HCT116 (cell line): ENCODE measurements at regions not wholly inside any gene's neighbourhood (a gene's known extent, or its start where the extent isn't known, plus 50 kb on each side); places are given as distances from the start of the nearest gene placed in this dataset.

Source experiments
- ATAC-seq: fragments of 200-7000 bp; cut with Tn5 transposase; 2 replicates; pipeline ENCODE4 v1.9.1; 2020; ENCODE audit warnings: mild to moderate bottlenecking, moderate library complexity
- BruUV-seq: library from RNA; stranded (reverse); fragments of 400-500 nt; replicated peaks from 2 replicates; lab custom pipeline; 2021; lab: Mats Ljungman, UMichigan
- CTCF ChIA-PET: fragments of 300-600 bp; sonication (Branson Sonifier 250); formaldehyde crosslinking; loops from one replicate; lab custom pipeline; 2021; ENCODE audit warnings: antibody characterized with exemption; lab: Charles Lee
- POLR2A ChIA-PET: fragments of 300-600, 350-600 bp; sonication (Branson Sonifier 250); formaldehyde crosslinking; loops from one replicate; lab custom pipeline; 2021; ENCODE audit warnings: antibody characterized with exemption; lab: Charles Lee
- RAD21 ChIA-PET, 2 experiments: fragments of 300-600 bp; sonication (Branson Sonifier 250); formaldehyde crosslinking; loops; one replicate each; lab custom pipeline; 2023; ENCODE audit warnings: low total read pairs in 2 of 2; ENCODE audit not compliant: uncharacterized antibody in 2 of 2, unreplicated experiment in 2 of 2, low non-redundant PET in 1 of 2; lab: Charles Lee
- DNase-seq: peaks from one replicate; pipeline ENCODE4 v3.0.0-alpha.2; 2010; ENCODE audit warnings: low read depth, low spot score
- H2AFZ ChIP-seq: fragments of 200-600 bp; shearing (Covaris generic), sonication (generic); 2 replicates; pipeline ENCODE4 v1.6.1; 2017; ENCODE audit warnings: low read depth, mixed run types, mixed read lengths, antibody characterized with exemption, low read length; ENCODE audit not compliant: poor library complexity, severe bottlenecking
- H3K27ac ChIP-seq: 2 replicates; pipeline ENCODE4 v1.5.1; 2012; ENCODE audit warnings: low read depth, low read length
- H3K27me3 ChIP-seq: fragments of 200-600 bp; sonication (generic); 2 replicates; pipeline ENCODE4 v1.6.1; 2016; ENCODE audit warnings: mixed run types, low read length, mixed read lengths; ENCODE audit not compliant: insufficient read depth
- H3K36me3 ChIP-seq, 2 experiments: fragments of 200-500 bp in 1 of 2; fragments of 200-600 bp in 1 of 2; sonication (Bioruptor generic) in 1 of 2; sonication (generic) in 1 of 2; 2 replicates each; pipeline versions ENCODE4 v1.5.1 to v1.6.1; 2014 to 2016; ENCODE audit warnings: low read length in 2 of 2, inconsistent platforms in 1 of 2, mixed read lengths in 1 of 2, mixed run types in 1 of 2; ENCODE audit not compliant: insufficient read depth in 2 of 2, control insufficient read depth in 1 of 2
- H3K4me1 ChIP-seq, 2 experiments: fragments of 200-600 bp in 1 of 2; sonication (generic) in 1 of 2; 2 replicates each; pipeline versions ENCODE4 v1.5.1 to v1.6.1; 2012 to 2017; ENCODE audit warnings: low read length in 2 of 2, inconsistent platforms in 1 of 2, mild to moderate bottlenecking in 1 of 2, mixed read lengths in 1 of 2, mixed run types in 1 of 2, moderate library complexity in 1 of 2; ENCODE audit not compliant: insufficient read depth in 2 of 2, control insufficient read depth in 1 of 2
- H3K4me2 ChIP-seq: fragments of 200-600 bp; sonication (generic); 2 replicates; pipeline ENCODE4 v1.6.1; 2017; ENCODE audit warnings: mixed run types, low read length, mixed read lengths
- H3K4me3 ChIP-seq, 2 experiments: fragments of 200-600 bp in 1 of 2; sonication (generic) in 1 of 2; replicated peaks in 1 of 2; 2 replicates each; pipeline ENCODE4 v1.5.1; 2011 to 2016; ENCODE audit warnings: low read length in 2 of 2, control low read depth in 1 of 2, low read depth in 1 of 2, mild to moderate bottlenecking in 1 of 2, mixed read lengths in 1 of 2, mixed run types in 1 of 2
- H3K79me2 ChIP-seq: fragments of 200-600 bp; sonication (generic); 2 replicates; pipeline ENCODE4 v1.6.1; 2017; ENCODE audit warnings: mild to moderate bottlenecking, mixed run types, low read length, moderate library complexity, mixed read lengths; ENCODE audit not compliant: insufficient read depth
- H3K9ac ChIP-seq: fragments of 200-600 bp; sonication (generic); 2 replicates; pipeline ENCODE4 v1.6.1; 2016; ENCODE audit warnings: low read length, mixed read lengths
- H3K9me2 ChIP-seq: fragments of 200-600 bp; sonication (generic), shearing (Covaris generic); 2 replicates; pipeline ENCODE4 v1.6.1; 2017; ENCODE audit warnings: mixed run types, mild to moderate bottlenecking, moderate library complexity; ENCODE audit not compliant: insufficient read depth
- H3K9me3 ChIP-seq, 2 experiments: fragments of 200-500 bp in 1 of 2; fragments of 200-600 bp in 1 of 2; sonication (Bioruptor generic) in 1 of 2; sonication (generic) in 1 of 2; 2 replicates each; pipeline ENCODE4 v1.6.1; 2014 to 2017; ENCODE audit warnings: low read length in 2 of 2, mixed read lengths in 2 of 2, inconsistent platforms in 1 of 2, low read depth in 1 of 2, mild to moderate bottlenecking in 1 of 2, mixed run types in 1 of 2, moderate library complexity in 1 of 2; ENCODE audit not compliant: control insufficient read depth in 1 of 2, insufficient read depth in 1 of 2
- H4K20me1 ChIP-seq: fragments of 200-600 bp; sonication (generic), shearing (Covaris generic); 2 replicates; pipeline ENCODE4 v1.6.1; 2017; ENCODE audit warnings: mixed run types, mild to moderate bottlenecking, moderate library complexity; ENCODE audit not compliant: insufficient read depth
- CBX3 ChIP-seq: IDR thresholded peaks from 2 replicates; pipeline ENCODE4 v1.6.1; 2012; ENCODE audit warnings: low read depth
- EGR1 ChIP-seq: IDR thresholded peaks from 2 replicates; pipeline ENCODE4 v1.6.1; 2012; ENCODE audit warnings: low read depth
- EZH2 ChIP-seq: fragments of 200-600 bp; sonication (generic); IDR thresholded peaks from 2 replicates; pipeline ENCODE4 v1.6.1; 2017; ENCODE audit warnings: antibody characterized with exemption, mixed run types
- FOSL1 ChIP-seq: IDR thresholded peaks from 2 replicates; pipeline ENCODE4 v1.6.1; 2012; ENCODE audit warnings: low read depth
- POLR2A ChIP-seq: IDR thresholded peaks from 2 replicates; pipeline ENCODE4 v1.7.0; 2011; ENCODE audit warnings: borderline replicate concordance; ENCODE audit not compliant: insufficient read depth, insufficient read length; ENCODE audit errors: extremely low read depth
- POLR2AphosphoS5 ChIP-seq: IDR thresholded peaks from 2 replicates; pipeline ENCODE4 v1.6.1; 2011; ENCODE audit warnings: mild to moderate bottlenecking, low read depth, low read length, moderate library complexity
- RAD21 ChIP-seq: IDR thresholded peaks from 2 replicates; pipeline ENCODE4 v1.6.1; 2012; ENCODE audit warnings: low read depth, mild to moderate bottlenecking
- SIN3A ChIP-seq: IDR thresholded peaks from 2 replicates; pipeline ENCODE4 v1.6.1; 2012; ENCODE audit warnings: low read depth
- SP1 ChIP-seq: IDR thresholded peaks from 2 replicates; pipeline ENCODE4 v1.6.1; 2012; ENCODE audit warnings: low read depth
- intact Hi-C: fragments of 100-400 bp; cut with micrococcal nuclease; formaldehyde crosslinking; loops from 2 replicates; pipeline ENCODE4 v1.10.0; 2022
- TF ChIP-seq, protein P1 (sequence below): IDR thresholded peaks from 2 replicates; pipeline ENCODE4 v1.6.1; 2012; ENCODE audit warnings: low read depth
- TF ChIP-seq, protein P2 (sequence below): IDR thresholded peaks from 2 replicates; pipeline ENCODE4 v1.6.1; 2012

DNA sequence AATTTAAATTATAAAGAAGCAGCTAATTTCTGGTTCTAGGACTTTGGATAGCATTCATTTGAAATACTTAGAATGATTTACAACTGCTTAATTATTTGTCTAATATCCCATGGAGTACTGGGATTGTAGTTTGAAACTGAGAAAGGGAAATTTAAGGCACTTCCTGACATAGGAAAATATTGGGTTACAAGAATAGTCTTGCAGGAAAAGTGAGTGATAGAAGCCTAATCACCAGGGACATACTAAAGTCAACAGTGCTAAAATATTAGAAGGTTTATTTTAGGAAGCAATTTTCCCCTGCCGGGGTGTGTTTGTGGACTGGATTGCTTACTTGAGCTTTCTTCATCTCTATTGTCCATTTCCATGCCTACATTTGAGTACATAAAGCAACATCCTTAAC is 661.6 kb downstream of the ADGRL2 start:
- Histone ChIP-seq H3K4me3 (no peak overlapping the region), H3K36me3 (no peaks in the 10 kb centered on the region), H3K4me1 (no peaks in the 10 kb centered on the region), H3K79me2 (no peaks in the 10 kb centered on the region), H3K27ac (no peak overlapping the region), H3K9me3 (peaks cover 0 to 6% of the 10 kb centered on the region in 2 experiments; a peak in 2 of 4 replicates), H3K9me2 (no peaks in the 10 kb centered on the region), H2AFZ (no peak overlapping the region), H3K4me2 (no peak overlapping the region), H3K9ac (no peak overlapping the region), H3K27me3 (no peaks in the 10 kb centered on the region), H4K20me1 (no peaks in the 10 kb centered on the region)
- DNase-seq = no peak
- TF ChIP-seq, protein P1, sequence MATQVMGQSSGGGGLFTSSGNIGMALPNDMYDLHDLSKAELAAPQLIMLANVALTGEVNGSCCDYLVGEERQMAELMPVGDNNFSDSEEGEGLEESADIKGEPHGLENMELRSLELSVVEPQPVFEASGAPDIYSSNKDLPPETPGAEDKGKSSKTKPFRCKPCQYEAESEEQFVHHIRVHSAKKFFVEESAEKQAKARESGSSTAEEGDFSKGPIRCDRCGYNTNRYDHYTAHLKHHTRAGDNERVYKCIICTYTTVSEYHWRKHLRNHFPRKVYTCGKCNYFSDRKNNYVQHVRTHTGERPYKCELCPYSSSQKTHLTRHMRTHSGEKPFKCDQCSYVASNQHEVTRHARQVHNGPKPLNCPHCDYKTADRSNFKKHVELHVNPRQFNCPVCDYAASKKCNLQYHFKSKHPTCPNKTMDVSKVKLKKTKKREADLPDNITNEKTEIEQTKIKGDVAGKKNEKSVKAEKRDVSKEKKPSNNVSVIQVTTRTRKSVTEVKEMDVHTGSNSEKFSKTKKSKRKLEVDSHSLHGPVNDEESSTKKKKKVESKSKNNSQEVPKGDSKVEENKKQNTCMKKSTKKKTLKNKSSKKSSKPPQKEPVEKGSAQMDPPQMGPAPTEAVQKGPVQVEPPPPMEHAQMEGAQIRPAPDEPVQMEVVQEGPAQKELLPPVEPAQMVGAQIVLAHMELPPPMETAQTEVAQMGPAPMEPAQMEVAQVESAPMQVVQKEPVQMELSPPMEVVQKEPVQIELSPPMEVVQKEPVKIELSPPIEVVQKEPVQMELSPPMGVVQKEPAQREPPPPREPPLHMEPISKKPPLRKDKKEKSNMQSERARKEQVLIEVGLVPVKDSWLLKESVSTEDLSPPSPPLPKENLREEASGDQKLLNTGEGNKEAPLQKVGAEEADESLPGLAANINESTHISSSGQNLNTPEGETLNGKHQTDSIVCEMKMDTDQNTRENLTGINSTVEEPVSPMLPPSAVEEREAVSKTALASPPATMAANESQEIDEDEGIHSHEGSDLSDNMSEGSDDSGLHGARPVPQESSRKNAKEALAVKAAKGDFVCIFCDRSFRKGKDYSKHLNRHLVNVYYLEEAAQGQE = no peak
- TF ChIP-seq EZH2 (no peak), POLR2AphosphoS5 (no peak), CBX3 (no peak), SIN3A (no peak)
- ChIA-PET POLR2A (no interaction called here), CTCF (no interaction called here), RAD21 (no interaction called here)
- intact Hi-C loops = no loop called here
- no TSS peak for BruUV-seq
- ATAC-seq = no peak

DNA sequence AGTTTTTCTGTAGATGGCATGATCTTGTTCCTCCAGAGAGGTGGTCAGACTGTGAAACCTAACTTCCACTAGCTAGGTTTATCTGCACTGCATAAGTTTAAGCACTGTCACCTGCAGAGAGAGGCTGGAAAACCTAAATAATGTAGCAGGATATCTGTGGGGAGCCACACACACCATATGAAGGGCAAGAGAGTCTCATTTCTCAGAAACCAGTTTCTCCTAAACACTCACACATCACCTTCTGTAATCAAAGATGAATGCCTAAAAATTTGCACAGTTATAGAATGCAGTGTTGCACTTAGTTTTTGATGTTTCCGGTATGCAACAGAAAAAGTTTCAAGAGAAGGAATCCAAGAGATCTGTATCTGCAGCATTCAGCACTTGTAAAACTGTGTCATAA is 654.6 kb downstream of the ADGRL2 start:
- Histone ChIP-seq H3K79me2 (no peaks in the 10 kb centered on the region), H3K9ac (no peak overlapping the region), H3K4me3 (no peak overlapping the region), H2AFZ (no peak overlapping the region), H3K27me3 (no peaks in the 10 kb centered on the region), H3K9me2 (no peaks in the 10 kb centered on the region), H3K9me3 (peaks cover 0 to 9% of the 10 kb centered on the region in 2 experiments; a peak in 1 of 4 replicates), H4K20me1 (no peaks in the 10 kb centered on the region), H3K36me3 (no peaks in the 10 kb centered on the region), H3K4me1 (no peaks in the 10 kb centered on the region), H3K4me2 (no peak overlapping the region), H3K27ac (no peak overlapping the region)
- BruUV-seq = no TSS peak
- CTCF ChIA-PET = no interaction called here
- ATAC-seq (no peak), DNase-seq (no peak)
- intact Hi-C loops = no loop called here
- RAD21 ChIA-PET = no interaction called here
- POLR2A ChIA-PET = interaction anchor here (0.7 kb wide), 1 partner anchor 75 kb away, joined by 3 read pairs; no protein-coding TSS in a partner anchor
- TF ChIP-seq CBX3 = no peak
- TF ChIP-seq, protein P1 = no peak
- TF ChIP-seq, protein P2, sequence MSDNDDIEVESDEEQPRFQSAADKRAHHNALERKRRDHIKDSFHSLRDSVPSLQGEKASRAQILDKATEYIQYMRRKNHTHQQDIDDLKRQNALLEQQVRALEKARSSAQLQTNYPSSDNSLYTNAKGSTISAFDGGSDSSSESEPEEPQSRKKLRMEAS = no peak
- no peak for TF ChIP-seq RAD21
- TF ChIP-seq SP1 = no peak
- TF ChIP-seq FOSL1 = no peak
- TF ChIP-seq POLR2A = no peak
- no peak for TF ChIP-seq EGR1
- no peak for TF ChIP-seq SIN3A
